ENCODE measurements at regions not wholly inside any gene's neighbourhood (a gene's known extent, or its start where the extent isn't known, plus 50 kb on each side); places are given as distances from the start of the nearest gene placed in this dataset.
"Not testable (repeated sequence)": the region's sequence is repeated elsewhere in the genome, so short reads cannot be mapped to it uniquely, and the experiment has no call there.

GRCh38 chr1:166511761-166512160, 327.5 kb upstream of the POGK start:
- no peak for DNase-seq

- no peak for DNase-seq
Measured at GRCh38 chr1:166514067-166514466, 325.2 kb upstream of the POGK start.

- no peak for DNase-seq
Measured at GRCh38 chr1:166527752-166528151, 311.5 kb upstream of the POGK start.

- no peak for DNase-seq
Measured at GRCh38 chr1:166538646-166539045, 300.6 kb upstream of the POGK start.

- DNase-seq: no peak
Measured at GRCh38 chr1:166544036-166544435, 295.2 kb upstream of the POGK start.

- DNase-seq: no peak
Measured at GRCh38 chr1:166544561-166544960, 294.7 kb upstream of the POGK start.

- DNase-seq: no peak
Measured at GRCh38 chr1:166552706-166553105, 286.6 kb upstream of the POGK start.

GRCh38 chr1:166570954-166571353, 268.3 kb upstream of the POGK start:
- no peak for DNase-seq

GRCh38 chr1:166573199-166573598, 266.1 kb upstream of the POGK start:
- no peak for DNase-seq

GRCh38 chr1:166579557-166580501, 259.4 kb upstream of the POGK start:
- no peak for DNase-seq

- DNase-seq: no peak
Measured at GRCh38 chr1:166588741-166589140, 250.5 kb upstream of the POGK start.

GRCh38 chr1:166590161-166590560, 249.1 kb upstream of the POGK start:
- no peak for DNase-seq

- no peak for DNase-seq
Measured at GRCh38 chr1:166594646-166595045, 244.6 kb upstream of the POGK start.

GRCh38 chr1:166597516-166597915, 241.8 kb upstream of the POGK start:
- DNase-seq: no peak

GRCh38 chr1:166600574-166600973, 238.7 kb upstream of the POGK start:
- DNase-seq: no peak

GRCh38 chr1:166601650-166602278, 237.5 kb upstream of the POGK start:
- DNase-seq: no peak

GRCh38 chr1:166602801-166603200, 236.5 kb upstream of the POGK start:
- not testable (repeated sequence) for DNase-seq

- no peak for DNase-seq
Measured at GRCh38 chr1:166603296-166603695, 236.0 kb upstream of the POGK start.

GRCh38 chr1:166605137-166605536, 234.1 kb upstream of the POGK start:
- DNase-seq: no peak

GRCh38 chr1:166612886-166613285, 226.4 kb upstream of the POGK start:
- no peak for DNase-seq

- no peak for DNase-seq
Measured at GRCh38 chr1:166616206-166616605, 223.1 kb upstream of the POGK start.

GRCh38 chr1:166626711-166627110, 212.6 kb upstream of the POGK start:
- no peak for DNase-seq

GRCh38 chr1:166627558-166627957, 211.7 kb upstream of the POGK start:
- DNase-seq: no peak

GRCh38 chr1:166628259-166628658, 211.0 kb upstream of the POGK start:
- no peak for DNase-seq
